MM.1S (cell line): ENCODE measurements at regions not wholly inside any gene's neighbourhood (a gene's known extent, or its start where the extent isn't known, plus 50 kb on each side); places are given as distances from the start of the nearest gene placed in this dataset.

ENCODE experiments used
- EZH2 ChIP-seq: fragments of 300-600 bp; sonication (generic); optimal IDR thresholded peaks from 2 replicates; pipeline ENCODE3; 2017; ENCODE audit warnings: low read depth, mild to moderate bottlenecking, antibody characterized with exemption, low read length, mixed read lengths
- EZH2phosphoT487 ChIP-seq: fragments of 300-600 bp; sonication (generic); IDR thresholded peaks from 2 replicates; pipeline ENCODE4 v1.6.1; 2018; ENCODE audit warnings: antibody characterized with exemption, low read length
- TF ChIP-seq, protein P1 (sequence below): fragments of 300-600 bp; sonication (generic); IDR thresholded peaks from 2 replicates; pipeline ENCODE4 v1.5.1; 2016; ENCODE audit warnings: antibody characterized with exemption, low read length, mixed read lengths

DNA sequence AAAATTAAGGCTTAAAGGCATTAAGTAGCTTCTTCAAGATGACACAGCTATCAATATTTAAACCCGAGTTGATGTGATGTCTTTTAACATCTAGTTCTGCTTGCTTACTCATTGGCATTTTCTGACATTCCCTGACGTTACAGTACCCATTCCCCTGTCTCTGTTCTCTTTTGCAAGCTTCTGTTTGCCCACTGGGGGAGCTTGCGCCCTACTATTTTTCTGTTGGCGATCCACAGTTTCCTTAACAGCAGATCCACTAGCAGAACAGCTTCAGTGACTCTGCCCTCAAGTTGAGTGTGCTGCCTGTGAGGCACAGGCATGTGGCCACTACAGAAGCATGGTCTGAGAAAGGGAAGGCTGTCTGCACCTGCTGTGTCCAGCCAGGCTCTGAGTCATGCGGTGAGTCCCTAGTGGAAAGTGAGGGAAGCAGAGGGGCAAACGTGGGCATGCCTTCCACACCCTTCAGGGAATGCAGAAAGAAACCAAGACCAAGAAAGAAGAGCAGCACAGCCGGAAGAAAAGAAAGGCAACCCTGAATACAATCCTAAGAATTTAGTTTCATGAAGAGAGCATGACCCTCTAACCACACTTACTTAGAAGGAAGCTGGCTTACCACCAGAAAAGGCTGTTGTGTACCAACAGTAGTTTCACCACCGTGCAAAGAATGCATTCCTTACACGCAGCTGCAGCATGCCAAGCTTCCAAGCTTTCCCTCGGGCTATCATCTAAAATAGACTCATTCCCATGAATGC lies 97.7 kb upstream of the VGLL2 start:
- TF ChIP-seq, protein P1, sequence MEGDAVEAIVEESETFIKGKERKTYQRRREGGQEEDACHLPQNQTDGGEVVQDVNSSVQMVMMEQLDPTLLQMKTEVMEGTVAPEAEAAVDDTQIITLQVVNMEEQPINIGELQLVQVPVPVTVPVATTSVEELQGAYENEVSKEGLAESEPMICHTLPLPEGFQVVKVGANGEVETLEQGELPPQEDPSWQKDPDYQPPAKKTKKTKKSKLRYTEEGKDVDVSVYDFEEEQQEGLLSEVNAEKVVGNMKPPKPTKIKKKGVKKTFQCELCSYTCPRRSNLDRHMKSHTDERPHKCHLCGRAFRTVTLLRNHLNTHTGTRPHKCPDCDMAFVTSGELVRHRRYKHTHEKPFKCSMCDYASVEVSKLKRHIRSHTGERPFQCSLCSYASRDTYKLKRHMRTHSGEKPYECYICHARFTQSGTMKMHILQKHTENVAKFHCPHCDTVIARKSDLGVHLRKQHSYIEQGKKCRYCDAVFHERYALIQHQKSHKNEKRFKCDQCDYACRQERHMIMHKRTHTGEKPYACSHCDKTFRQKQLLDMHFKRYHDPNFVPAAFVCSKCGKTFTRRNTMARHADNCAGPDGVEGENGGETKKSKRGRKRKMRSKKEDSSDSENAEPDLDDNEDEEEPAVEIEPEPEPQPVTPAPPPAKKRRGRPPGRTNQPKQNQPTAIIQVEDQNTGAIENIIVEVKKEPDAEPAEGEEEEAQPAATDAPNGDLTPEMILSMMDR = no peak
- TF ChIP-seq EZH2phosphoT487 (no peak), EZH2 (no peak)
